H1 (cell line): ENCODE measurements at regions not wholly inside any gene's neighbourhood (a gene's known extent, or its start where the extent isn't known, plus 50 kb on each side); places are given as distances from the start of the nearest gene placed in this dataset.

Experiments used
- CEBPB ChIP-seq: IDR thresholded peaks from 2 replicates; pipeline ENCODE4 v1.6.1; 2012; ENCODE audit warnings: low read depth, low read length
- CHD2 ChIP-seq: IDR thresholded peaks from 2 replicates; pipeline ENCODE4 v1.6.1; 2012; ENCODE audit warnings: low read length, improper control_type of control experiment
- EP300 ChIP-seq, 2 experiments: IDR thresholded peaks; 1 replicate in 1 of 2; 2 replicates in 1 of 2; pipeline ENCODE4 v1.6.1; 2011 to 2012; ENCODE audit warnings: low read depth in 2 of 2, low read length in 2 of 2, mild to moderate bottlenecking in 2 of 2, borderline replicate concordance in 1 of 2, inconsistent platforms in 1 of 2, moderate library complexity in 1 of 2
- MAX ChIP-seq: IDR thresholded peaks from 2 replicates; pipeline ENCODE4 v1.6.1; 2012; ENCODE audit warnings: inconsistent platforms
- POLR2A ChIP-seq, 2 experiments: IDR thresholded peaks; 1 replicate in 1 of 2; 2 replicates in 1 of 2; pipeline ENCODE4 v1.6.1; 2011; ENCODE audit warnings: low read depth in 2 of 2, low read length in 2 of 2, mild to moderate bottlenecking in 2 of 2; ENCODE audit errors: control extremely low read depth in 1 of 2
- TF ChIP-seq, protein P1 (sequence below): IDR thresholded peaks from 2 replicates; pipeline ENCODE4 v1.6.1; 2011; ENCODE audit warnings: low read depth, mild to moderate bottlenecking, low read length; ENCODE audit not compliant: insufficient read depth
- TF ChIP-seq, protein P2 (sequence below), 3 experiments: IDR thresholded peaks; 1 replicate in 2 of 3; 2 replicates in 1 of 3; pipeline versions ENCODE4 v1.5.1 to v1.6.1; 2011; ENCODE audit warnings: low read length in 3 of 3, mild to moderate bottlenecking in 3 of 3, inconsistent platforms in 2 of 3, low read depth in 1 of 3, moderate library complexity in 1 of 3; ENCODE audit not compliant: insufficient read depth in 1 of 3; ENCODE audit errors: control extremely low read depth in 1 of 3

GRCh38 chr9:116067566-116067965, 86.0 kb upstream of the PAPPA start:
- TF ChIP-seq CHD2: no peak
- TF ChIP-seq, protein P1, sequence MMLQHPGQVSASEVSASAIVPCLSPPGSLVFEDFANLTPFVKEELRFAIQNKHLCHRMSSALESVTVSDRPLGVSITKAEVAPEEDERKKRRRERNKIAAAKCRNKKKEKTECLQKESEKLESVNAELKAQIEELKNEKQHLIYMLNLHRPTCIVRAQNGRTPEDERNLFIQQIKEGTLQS: no peak
- no peak for TF ChIP-seq POLR2A (IDR thresholded peaks at IDR 0.05; ENCODE audit: control extremely low read depth in 1 of 2, low read depth in 2 of 2, low read length in 2 of 2)
- TF ChIP-seq, protein P2, sequence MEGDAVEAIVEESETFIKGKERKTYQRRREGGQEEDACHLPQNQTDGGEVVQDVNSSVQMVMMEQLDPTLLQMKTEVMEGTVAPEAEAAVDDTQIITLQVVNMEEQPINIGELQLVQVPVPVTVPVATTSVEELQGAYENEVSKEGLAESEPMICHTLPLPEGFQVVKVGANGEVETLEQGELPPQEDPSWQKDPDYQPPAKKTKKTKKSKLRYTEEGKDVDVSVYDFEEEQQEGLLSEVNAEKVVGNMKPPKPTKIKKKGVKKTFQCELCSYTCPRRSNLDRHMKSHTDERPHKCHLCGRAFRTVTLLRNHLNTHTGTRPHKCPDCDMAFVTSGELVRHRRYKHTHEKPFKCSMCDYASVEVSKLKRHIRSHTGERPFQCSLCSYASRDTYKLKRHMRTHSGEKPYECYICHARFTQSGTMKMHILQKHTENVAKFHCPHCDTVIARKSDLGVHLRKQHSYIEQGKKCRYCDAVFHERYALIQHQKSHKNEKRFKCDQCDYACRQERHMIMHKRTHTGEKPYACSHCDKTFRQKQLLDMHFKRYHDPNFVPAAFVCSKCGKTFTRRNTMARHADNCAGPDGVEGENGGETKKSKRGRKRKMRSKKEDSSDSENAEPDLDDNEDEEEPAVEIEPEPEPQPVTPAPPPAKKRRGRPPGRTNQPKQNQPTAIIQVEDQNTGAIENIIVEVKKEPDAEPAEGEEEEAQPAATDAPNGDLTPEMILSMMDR (IDR thresholded peaks at IDR 0.05; ENCODE audit: control extremely low read depth in 1 of 3, insufficient read depth in 1 of 3, low read depth in 1 of 3, low read length in 3 of 3): no peak
- TF ChIP-seq CEBPB: no peak
- TF ChIP-seq MAX: no peak
- TF ChIP-seq EP300 (IDR thresholded peaks at IDR 0.05; ENCODE audit: borderline replicate concordance in 1 of 2, low read depth in 2 of 2, low read length in 2 of 2): no peak
